ENCODE measurements at regions not wholly inside any gene's neighbourhood (a gene's known extent, or its start where the extent isn't known, plus 50 kb on each side); places are given as distances from the start of the nearest gene placed in this dataset.

DNA sequence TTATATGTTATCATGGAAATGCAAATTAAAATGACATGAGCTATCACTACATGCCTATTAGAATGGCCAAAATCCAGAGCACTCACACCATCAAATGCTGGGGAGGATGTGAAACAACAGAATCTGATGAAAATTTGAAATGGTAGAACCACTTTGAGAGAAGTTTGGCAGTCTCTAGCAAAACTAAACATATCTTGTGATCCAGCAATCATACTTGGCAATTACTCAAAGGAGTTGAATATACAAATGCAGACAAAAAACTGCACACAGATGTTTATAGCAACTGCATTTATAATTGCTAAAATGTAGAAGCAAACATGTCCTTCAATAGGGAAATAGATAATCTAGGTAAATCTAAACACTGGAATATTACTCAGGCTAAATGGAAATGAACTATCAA, 1164.9 kb downstream of the DNAJB9 start:
- Mint-ChIP-seq H3K4me1 (no peaks in the 10 kb centered on the region), H3K4me3 (no peak overlapping the region), H3K36me3 (ENCODE audit: low read depth) (no peaks in the 10 kb centered on the region), H3K27me3 (ENCODE audit: low read depth) (no peaks in the 10 kb centered on the region), H3K27ac (ENCODE audit: unreplicated experiment) (no peak overlapping the region), H3K9me3 (peaks cover 2% of the 10 kb centered on the region)
- no peak for DNase-seq (ENCODE audit: low read depth, low spot score)
- TF ChIP-seq, protein P1, sequence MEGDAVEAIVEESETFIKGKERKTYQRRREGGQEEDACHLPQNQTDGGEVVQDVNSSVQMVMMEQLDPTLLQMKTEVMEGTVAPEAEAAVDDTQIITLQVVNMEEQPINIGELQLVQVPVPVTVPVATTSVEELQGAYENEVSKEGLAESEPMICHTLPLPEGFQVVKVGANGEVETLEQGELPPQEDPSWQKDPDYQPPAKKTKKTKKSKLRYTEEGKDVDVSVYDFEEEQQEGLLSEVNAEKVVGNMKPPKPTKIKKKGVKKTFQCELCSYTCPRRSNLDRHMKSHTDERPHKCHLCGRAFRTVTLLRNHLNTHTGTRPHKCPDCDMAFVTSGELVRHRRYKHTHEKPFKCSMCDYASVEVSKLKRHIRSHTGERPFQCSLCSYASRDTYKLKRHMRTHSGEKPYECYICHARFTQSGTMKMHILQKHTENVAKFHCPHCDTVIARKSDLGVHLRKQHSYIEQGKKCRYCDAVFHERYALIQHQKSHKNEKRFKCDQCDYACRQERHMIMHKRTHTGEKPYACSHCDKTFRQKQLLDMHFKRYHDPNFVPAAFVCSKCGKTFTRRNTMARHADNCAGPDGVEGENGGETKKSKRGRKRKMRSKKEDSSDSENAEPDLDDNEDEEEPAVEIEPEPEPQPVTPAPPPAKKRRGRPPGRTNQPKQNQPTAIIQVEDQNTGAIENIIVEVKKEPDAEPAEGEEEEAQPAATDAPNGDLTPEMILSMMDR (conservative IDR thresholded peaks at IDR 0.05), result no peak

DNA sequence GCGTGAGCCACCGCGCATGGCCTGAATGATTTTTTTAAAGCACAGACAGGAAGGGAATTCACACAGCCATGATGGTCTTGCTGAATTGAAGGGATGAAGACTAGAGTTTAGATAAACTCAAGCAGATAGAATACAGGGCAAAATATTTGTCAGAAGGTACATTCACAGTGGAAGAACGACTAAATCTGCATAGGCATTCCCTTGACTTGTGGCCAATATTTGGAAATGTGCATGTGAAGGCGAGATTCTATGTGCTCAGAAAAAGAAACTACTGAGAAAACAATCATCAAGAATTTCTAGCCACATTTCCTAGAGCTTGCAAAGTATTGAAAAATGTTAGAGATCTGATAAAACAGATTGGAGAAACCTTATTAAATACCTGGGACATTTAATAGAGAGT, 1166.2 kb downstream of the DNAJB9 start:
- DNase-seq (ENCODE audit: low read depth, low spot score), result no peak
- H3K36me3 Mint-ChIP-seq (ENCODE audit: low read depth), result no peaks in the 10 kb centered on the region
- no peak overlapping the region for H3K27ac Mint-ChIP-seq (ENCODE audit: unreplicated experiment)
- H3K9me3 Mint-ChIP-seq, result no peaks in the 10 kb centered on the region
- H3K4me1 Mint-ChIP-seq, result no peaks in the 10 kb centered on the region
- no peak overlapping the region for H3K4me3 Mint-ChIP-seq
- H3K27me3 Mint-ChIP-seq (ENCODE audit: low read depth), result no peaks in the 10 kb centered on the region
- TF ChIP-seq, protein P1 (conservative IDR thresholded peaks at IDR 0.05), result no peak

DNA sequence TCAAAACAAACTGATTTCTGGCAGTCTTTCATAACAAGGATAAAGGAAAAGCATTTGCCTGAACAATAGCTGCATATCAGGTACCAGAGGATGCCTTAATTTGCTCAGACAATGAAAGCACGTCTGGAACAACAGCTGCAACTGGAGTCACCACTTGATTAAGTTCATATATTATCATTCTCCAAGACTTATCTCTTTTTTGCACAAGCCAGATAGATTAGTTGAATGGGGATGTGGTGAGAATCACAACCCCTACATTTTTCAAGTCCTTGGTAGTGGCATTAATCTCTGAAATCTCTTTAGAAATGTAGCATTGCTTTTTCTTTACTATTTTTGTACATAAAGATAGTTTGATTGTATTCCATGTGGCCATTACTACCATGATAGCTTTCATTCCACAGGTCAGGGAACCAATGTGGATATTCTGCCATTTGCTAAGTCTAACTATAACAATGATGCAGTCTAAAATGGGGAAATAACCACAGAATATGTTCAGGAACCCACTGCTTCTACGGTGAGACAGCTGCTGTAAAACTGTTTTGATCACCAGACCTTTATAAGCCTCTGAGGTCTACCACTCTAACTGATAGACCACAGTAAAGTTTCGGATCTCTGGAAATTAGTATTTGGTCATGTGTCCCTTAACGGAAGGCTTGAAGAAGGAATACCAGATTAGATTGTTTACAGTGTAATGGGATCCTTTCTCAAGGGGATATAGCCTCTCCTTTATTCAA, 1176.2 kb downstream of the DNAJB9 start:
- no peaks in the 10 kb centered on the region for H3K27me3 Mint-ChIP-seq (ENCODE audit: low read depth)
- TF ChIP-seq, protein P1 (conservative IDR thresholded peaks at IDR 0.05), result no peak
- no peak overlapping the region for H3K27ac Mint-ChIP-seq (ENCODE audit: unreplicated experiment)
- H3K9me3 Mint-ChIP-seq, result no peaks in the 10 kb centered on the region
- no peaks in the 10 kb centered on the region for H3K4me1 Mint-ChIP-seq
- no peak for DNase-seq (ENCODE audit: low read depth, low spot score)
- no peak overlapping the region for H3K4me3 Mint-ChIP-seq
- H3K36me3 Mint-ChIP-seq (ENCODE audit: low read depth), result no peaks in the 10 kb centered on the region

DNA sequence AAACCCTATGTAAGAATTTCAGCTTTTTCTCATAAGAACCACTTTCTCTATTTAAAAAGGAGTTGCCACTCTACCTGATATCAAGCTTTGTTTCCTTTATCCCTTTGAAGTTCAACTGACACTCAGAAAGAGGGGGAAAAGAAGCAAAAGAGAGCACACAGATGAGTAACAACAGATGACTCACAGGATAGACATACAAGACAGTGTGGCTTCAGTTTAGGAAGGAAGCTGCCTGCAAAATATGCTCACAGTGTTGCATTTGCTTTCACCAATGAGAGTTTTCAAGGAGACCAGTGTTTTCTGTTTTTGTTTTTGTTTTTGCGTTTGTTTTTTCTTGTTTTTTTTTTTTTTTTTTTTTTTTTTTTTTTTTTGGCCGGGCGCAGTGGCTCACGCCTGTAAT, 1181.6 kb downstream of the DNAJB9 start:
- Mint-ChIP-seq H3K4me3 (no peak overlapping the region), H3K9me3 (peaks cover 4% of the 10 kb centered on the region), H3K4me1 (no peaks in the 10 kb centered on the region), H3K27me3 (ENCODE audit: low read depth) (no peaks in the 10 kb centered on the region), H3K36me3 (ENCODE audit: low read depth) (no peaks in the 10 kb centered on the region), H3K27ac (ENCODE audit: unreplicated experiment) (no peak overlapping the region)
- no peak for DNase-seq (ENCODE audit: low read depth, low spot score)
- TF ChIP-seq, protein P1 (conservative IDR thresholded peaks at IDR 0.05), result no peak

DNA sequence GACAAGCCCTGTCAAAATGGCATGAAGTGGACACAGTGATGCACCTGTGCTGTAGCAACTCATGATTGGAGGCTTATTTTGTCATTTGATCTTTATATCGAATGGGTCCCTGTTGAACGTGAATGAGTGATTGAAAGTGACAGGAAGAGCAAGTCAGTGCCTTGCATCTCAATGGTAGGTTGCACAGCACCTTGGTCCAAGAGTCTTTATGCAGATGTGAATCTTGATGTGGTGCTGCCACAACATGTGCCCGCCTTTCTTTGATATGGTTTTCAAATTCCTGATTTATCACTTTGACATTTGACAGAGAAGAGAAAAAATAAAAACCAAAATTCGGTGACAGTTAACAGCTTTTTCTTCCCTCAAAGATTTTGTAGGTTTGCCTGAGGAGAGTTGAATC, 1182.4 kb downstream of the DNAJB9 start:
- no peak for DNase-seq (ENCODE audit: low read depth, low spot score)
- no peaks in the 10 kb centered on the region for H3K27me3 Mint-ChIP-seq (ENCODE audit: low read depth)
- peaks cover 4% of the 10 kb centered on the region for H3K9me3 Mint-ChIP-seq
- no peaks in the 10 kb centered on the region for H3K4me1 Mint-ChIP-seq
- no peaks in the 10 kb centered on the region for H3K36me3 Mint-ChIP-seq (ENCODE audit: low read depth)
- H3K27ac Mint-ChIP-seq (ENCODE audit: unreplicated experiment), result no peak overlapping the region
- H3K4me3 Mint-ChIP-seq, result no peak overlapping the region
- TF ChIP-seq, protein P1 (conservative IDR thresholded peaks at IDR 0.05), result no peak

Data from neural crest cell (in vitro differentiated cells).